ENCODE measurements at regions not wholly inside any gene's neighbourhood (a gene's known extent, or its start where the extent isn't known, plus 50 kb on each side); places are given as distances from the start of the nearest gene placed in this dataset.
"Not testable (repeated sequence)": the region's sequence is repeated elsewhere in the genome, so short reads cannot be mapped to it uniquely, and the experiment has no call there.

DNA sequence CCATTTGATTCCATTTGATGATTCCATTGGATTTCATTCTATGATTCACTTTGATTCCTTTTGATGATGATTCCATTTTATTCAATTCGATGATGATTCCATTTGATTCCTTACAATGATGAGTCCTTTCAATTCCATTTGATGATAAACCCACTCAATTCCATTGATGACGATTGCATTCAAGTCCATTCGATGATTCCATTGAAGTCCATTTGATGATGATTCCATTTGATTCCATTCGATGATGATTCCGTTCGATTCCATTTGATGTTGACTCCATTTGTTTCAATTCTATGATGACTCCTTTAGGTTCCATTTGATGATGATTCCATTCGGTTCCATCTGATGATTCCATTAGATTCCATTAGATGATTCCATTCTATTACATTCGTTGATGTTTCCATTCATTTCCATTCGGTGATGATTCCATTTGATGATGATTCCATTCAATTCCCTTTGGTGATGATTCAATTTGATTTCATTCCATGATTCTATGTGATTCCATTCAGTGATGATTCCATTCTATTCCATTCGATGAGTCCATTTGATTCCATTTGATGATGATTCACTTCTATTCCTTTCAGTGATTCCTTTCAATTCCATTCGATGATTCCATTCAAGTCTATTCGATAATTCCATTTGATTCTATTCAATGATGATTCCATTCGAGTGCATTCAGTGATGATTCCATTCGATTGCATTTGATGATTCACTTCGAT is 1106.0 kb downstream of the RPIA start:
- no peak for DNase-seq

DNA sequence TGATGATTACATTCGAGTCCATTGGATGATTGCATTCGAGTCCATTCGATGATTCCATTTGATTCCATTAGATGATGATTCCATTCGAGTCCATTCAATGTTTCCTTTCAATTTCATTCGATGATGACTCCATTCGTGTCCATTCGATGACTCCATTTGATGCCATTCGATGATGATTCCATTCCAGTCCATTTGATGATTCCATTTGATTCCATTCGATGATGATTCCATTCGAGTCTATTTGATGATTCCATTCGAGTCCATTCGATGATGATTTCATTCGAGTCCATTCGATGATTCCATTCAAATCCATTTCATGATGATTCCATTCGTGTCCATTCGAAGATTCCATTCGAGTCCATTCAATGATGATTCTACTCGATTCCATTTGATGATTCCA is 1109.7 kb downstream of the RPIA start:
- DNase-seq: not testable (repeated sequence)

DNA sequence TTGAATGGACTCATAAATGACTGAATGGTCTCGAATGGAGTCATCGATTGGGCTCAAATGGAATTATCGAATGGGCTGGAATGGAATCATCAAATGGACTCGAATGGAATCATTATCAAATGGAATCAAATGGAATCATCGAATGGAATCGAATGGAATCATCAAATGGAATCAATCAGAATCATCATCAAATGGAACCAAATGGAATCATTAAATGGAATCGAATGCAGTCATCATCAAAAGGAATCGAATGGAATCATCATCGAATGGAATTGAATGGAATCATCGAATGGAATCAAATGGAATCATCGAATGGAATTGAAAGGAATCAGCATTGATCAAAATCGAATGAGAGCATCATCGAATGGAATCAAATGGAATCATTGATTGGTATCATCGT is 1114.9 kb downstream of the RPIA start:
- DNase-seq: not testable (repeated sequence)

DNA sequence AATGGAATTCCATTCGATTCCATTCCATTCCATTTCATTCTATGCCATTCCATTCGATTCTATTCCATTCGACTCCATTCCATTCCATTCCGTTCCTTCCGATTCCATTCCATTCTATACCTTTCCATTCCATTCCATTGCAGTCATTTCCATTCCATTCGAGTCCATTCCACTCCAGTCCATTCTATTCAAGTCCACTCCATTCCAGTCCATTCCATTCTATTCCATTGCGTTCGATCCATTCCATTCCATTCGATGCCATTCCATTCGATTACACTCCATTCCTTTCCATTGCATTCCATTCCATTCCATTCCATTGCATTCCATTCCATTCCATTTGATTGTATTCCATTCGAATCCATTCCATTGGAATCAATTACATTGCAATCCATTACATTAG is 1119.8 kb downstream of the RPIA start:
- DNase-seq: no peak

DNA sequence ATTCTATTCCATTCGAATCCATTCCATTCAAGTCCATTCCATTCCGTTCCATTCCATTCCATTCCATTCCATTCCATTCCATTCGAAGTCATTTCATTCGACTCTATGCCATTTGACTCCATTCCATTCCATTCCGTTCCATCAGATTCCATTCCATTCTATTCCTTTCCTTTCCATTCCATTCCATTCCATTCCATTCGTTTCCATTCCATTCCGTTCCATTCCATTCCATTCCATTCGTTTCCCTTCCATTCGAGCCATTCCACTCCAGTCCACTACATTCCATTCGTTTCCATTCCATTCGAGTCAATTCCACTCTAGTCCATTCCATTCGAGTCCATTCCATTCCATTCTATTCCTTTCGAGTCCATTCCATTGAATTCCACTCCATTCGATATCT is 1120.4 kb downstream of the RPIA start:
- DNase-seq: not testable (repeated sequence)

DNA sequence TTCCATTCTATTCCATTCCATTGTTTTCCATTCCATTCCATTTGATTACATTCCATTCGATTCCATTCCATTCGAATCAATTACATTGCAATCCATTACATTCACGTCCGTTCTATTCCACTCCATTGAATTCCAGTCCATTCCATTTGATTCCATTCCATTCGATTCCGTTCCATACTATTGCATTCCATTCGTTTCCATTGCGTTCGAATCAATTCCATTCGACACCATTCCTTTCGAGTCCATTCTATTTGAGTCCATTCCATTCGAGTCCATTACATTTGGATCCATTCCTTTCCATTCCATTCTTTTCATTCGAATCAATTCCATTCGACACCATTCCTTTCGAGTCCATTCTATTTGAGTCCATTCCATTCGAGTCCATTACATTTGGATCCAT is 1122.9 kb downstream of the RPIA start:
- not testable (repeated sequence) for DNase-seq

DNA sequence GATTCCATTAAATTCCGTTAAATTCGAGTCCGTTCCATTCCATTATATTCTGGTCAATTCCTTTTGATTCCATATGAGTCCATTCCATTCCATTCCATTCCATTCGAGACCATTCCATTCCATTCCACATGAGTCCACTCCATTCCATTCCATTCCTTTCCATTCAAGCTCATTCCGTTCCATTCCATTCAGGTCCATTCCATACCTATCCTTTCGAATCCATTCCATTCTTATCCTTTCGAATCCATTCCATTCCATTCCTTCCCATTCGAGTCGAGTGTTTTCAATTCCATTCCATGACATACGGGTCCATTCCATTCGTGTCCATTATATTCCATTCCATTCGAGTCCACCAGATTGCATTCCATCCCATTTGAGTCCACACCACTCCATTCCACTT is 1127.4 kb downstream of the RPIA start:
- no peak for DNase-seq

DNA sequence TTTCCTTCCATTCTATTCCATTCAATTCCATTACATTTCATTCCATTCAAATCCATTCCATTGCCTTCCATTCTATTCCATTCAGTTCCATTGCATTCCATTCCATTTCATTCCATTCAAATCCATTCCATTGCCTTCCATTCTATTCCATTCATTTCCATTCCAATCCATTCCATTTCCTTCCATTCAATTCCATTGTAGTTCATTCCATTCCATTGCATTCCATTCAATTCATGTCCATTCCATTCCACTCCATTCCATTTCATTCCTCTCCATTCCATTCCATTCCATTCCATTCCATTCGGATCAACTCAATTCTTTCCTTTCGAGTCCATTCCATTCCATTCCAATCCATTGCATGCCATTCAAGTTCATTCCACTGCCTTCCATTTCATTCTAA is 1128.3 kb downstream of the RPIA start:
- no peak for DNase-seq

DNA sequence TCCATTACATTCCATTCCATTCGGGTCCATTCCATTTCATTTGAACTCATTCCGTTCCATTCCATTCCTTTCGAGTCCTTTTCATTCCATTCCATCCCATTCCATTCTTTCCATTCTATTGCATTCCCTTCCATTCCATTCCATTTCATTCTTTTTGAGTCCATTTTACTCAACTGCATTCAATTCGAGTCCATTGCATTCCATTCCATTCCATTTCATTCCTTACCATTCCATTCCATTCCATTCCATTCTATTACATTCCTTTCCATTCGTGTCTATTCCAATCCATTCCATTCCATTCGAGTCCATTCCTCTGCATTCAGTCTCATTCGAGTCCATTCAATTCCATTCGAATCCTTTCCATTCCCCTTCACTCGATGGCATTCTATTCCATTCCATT is 1128.8 kb downstream of the RPIA start:
- DNase-seq: no peak

DNA sequence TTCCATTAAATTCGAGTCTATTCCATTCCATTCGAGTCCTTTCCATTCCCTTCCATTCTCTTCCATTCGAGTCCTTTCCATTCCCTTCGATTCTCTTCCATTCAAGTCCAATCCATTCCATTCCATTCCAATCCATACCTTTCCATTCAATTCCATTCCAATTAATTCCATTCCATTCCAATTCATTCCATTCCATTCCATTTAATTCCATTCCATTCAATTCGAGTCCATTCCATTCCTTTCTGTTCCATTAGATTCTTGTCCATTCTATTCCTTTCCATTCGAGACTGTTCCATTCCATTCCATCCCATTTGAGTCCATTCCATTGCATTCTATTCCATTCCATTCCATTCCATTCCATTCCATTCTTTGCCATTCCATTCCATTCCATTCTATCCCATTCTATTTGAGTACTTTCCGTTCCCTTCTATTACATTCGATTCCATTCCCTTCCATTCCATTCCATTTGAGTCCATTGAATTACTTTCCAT is 1130.0 kb downstream of the RPIA start:
- no peak for DNase-seq

DNA sequence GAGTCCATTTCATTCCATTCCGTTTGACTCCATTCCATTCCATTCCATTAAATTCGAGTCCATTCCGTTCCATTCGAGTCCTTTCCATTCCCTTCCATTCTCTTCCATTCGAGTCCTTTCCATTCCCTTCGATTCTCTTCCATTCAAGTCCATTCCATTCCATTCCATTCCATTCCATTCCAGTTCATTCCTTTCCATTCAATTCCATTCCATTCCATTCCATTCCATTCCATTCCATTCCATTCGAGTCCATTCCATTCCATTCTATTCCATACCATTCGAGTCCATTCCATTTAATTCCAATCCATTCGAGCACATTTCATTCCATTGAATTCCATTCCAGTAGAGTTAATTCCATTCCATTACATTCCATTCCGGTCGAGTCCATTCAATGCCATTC is 1130.9 kb downstream of the RPIA start:
- DNase-seq: not testable (repeated sequence)

DNA sequence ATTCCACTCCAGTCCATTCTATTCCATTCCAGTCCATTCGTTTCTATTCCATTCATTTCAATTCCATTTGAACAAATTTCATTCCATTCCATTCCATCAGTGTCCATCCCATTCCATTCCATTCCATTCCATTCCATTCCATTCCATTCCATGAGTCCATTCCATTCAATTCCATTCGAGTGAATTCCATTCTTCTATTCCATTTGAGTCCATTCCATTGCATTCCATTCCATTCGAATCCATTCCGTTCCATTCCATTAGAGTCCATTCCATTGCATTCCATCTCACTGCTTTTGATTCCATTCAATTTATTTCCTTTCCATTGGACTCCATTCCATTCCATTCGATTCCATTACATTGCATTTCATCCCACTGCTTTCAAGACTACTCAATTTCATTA is 1132.1 kb downstream of the RPIA start:
- DNase-seq: no peak

DNA sequence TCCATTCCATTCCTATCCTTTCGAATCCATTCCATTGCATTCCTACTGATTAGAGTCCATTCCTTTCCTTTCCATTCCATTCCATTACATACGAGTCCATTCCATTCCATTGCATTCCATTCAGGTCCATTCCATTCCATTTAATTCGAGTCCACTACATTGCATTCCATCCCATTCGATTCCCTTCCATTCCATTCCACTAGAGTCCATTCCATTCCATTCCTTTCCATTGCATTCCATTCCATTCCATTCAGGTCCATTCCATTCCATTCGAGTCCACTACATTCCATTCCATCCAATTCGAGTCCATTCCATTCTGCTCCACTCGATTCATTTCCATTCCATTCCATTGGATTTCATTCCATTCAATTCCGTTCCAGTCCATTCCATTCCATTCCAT is 1133.6 kb downstream of the RPIA start:
- DNase-seq: no peak

DNA sequence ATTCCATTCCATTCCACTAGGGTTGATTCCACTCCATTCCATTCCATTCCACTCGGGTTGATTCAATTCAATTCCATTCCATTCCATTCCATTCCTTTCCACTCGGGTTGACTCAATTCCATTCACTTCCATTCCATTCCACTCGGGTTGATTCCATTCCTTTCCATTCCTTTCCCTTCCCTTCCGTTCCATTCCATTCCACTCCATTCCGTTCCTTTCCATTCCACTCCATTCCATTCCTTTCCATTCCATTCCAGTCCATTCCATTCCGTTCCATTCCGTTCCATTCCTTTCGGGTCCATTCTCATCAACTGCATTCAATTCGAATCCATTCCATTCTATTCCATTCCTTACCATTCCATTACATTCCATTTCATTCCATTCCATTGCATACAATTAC is 1135.3 kb downstream of the RPIA start:
- not testable (repeated sequence) for DNase-seq

DNA sequence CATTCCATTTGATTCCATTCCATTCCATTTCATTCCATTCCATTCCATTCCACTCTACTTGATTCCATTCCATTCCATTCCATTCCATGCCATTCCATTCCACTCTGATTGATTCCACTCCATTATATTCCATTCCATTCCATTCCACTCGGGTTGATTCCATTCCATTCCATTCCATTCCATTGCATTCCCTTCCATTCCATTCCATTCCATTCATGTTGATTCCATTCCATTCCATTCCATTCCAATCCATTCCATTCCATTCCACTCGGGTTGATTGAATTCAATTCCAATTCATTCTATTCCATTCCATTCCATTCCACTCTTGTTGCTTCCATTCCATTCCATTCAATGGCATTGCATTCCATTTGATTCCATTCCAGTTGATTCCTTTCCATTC is 1136.4 kb downstream of the RPIA start:
- not testable (repeated sequence) for DNase-seq

DNA sequence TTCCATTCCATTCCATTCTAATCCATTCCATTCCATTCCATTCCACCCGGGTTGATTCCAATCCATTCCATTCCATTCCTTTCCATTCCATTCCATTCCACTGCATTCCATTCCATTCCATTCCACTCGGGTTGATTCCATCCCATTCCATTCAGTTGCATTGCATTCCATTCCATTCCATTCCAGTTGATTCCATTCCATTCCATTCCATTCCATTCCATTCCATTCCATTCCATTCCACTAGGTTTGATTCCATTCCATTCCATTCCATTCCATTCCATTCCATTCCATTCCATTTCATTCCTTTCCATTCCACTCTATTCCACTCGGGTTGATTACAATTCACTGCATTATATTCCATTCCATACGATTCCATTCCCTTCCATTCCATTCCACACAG is 1136.9 kb downstream of the RPIA start:
- not testable (repeated sequence) for DNase-seq

DNA sequence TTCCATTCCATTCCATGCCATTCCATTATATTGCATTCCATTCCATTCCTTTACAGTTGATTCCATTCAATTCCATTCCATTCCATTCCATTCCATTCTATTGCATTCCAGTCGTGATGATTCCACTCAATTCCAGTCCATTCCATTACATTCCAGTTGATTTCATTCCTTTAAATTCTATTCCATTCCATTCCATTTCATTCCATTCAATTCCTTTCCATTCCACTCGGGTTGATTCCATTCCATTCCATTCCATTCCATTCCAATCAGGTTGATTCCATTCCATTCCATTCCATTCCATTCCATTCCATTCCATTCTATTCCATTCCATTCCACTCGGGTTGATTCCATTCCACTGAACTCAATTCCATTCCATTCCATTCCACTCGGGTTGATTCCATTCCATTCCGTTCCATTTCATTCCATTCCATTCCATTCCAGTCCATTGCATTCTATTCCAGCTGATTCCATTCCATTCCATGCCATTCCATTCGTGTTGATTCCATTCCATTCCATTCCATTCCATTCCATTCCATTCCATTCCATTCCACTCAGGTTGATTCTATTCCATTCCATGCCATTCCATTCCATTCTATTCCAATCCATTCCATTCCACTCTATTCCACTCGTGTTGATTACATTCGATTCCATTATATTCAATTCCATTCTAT is 1137.6 kb downstream of the RPIA start:
- DNase-seq: not testable (repeated sequence)

DNA sequence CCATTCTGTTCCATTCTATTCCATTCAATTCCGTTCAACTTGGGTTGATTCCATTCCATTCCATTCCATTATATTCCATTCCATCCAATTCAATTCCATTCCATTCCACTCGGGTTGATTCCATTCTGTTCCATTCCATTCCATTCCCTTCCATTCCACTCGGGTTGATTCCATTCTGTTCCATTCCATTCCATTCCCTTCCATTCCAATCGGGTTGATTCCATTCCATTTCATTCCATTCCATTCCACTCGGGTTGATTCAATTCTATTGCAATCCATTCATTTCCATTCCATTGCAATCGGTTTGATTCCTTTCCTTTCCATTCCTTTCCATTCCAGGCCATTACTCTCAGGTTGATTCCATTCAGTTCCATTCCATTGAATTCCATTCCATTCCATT is 1138.4 kb downstream of the RPIA start:
- DNase-seq: no peak

DNA sequence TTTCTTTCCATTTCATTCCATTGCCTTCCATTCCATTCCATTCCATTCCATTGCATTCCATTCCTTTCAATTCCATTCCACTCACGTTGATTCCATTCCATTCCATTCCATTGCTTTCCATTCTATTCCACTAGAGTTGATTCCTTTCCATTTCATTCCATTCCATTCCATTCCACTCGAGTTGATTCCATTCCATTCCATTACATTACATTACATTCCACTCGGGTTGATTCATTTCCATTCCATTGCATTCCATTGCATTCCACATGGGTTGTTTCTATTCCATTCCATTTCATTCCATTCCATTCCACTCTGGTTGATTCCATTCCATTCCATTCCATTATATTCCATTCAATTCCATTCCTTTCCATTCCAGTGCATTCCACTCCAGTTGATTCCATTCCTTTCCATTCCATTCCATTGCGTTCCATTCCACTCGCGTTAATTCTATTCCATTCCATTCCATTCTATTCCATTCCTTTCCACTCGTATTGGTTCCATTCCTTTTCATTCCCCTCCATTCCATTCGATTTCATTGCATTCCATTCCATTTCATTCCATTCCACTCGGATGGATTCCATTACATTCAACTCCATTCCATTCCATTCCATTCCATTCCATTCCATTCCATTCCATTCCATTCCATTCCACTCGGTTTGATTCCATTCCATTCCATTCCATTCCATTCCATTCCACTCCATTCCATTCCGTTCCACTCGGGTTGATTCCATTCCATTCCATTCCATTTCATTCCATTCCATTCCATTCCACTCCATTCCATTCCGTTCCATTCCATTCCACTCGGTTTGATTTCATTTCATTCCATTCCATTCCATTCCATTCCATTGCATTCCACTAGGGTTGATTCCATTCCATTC is 1139.1 kb downstream of the RPIA start:
- DNase-seq: not testable (repeated sequence)

DNA sequence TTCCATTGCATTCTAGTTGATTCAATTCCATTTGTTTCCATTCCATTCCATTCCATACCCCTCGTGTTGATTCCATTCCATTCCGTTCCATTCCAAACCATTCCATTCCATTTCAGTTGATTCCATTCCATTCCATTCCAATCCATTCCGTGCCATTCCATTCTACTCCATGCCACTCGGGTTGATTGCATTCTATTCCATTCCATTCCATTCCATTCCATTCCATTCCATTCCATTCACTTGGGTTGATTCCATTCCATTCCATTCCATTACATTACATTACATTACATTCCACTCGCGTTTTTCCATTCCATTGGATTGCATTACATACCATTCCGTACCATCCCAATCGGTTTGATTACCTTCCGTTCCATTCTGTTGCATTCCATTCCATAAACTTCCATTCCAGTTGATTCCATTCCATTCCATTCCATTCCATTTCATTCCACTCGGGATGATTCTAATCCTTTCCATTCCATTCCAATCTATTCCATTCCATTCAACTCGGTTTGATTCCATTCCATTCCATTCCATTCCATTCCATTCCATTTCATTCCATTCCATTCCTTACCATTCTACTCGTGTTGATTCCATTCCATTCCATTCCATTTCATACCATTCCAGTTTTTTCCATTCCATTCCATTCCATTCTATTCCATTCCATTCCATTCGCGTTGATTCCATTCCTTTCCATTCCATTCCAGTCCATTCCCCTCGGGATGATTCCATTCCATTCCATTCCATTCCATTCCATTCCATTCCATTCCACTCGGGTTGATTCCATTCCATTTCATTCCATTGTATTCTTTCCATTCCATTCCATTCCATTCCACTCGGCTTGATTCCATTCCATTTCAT is 1140.4 kb downstream of the RPIA start:
- DNase-seq: no peak

DNA sequence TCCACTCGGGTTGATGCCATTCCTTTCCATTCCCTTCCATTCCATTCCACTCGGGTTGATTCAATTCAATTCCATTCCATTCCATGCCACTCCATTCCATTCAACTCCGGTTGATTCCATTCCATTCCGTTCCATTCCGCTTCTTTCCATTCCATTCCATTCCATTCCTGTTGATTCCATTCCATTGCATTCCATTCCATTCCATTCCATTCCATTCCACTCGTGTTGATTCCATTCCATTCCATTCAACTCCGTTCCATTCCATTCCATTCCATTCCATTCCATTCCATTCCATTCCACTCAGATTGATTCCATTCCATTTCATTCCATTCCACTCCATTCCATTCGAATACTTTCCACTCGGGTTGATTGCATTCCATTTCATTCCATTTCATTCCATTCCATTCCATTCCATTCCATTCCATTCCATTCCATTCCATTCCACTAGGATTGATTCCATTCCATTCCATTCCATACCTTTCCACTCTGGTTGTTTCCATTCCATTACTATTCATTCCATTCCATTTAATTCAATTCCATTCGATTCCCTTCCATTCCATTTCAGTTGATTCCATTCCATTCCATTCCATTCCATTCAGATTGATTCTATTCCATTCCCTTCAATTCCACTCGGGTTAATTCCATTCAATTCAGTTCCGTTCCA is 1141.8 kb downstream of the RPIA start:
- DNase-seq: no peak

DNA sequence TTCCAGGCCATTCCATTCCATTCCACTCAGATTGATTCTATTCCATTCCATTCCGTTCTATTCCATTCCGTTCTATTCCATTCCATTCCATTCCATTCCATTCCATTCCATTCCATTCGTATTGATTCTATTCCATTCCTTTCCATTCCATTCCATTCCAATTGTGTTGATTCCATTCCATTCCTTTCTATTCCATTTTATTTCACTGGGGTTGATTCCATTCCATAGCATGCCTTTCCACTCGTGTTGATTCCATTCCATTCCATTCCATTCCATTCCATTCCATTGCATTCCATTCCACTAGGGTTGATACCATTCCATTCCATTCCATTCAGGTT is 1142.3 kb downstream of the RPIA start:
- DNase-seq: no peak

Measured in activated CD4-positive, CD25-positive, alpha-beta regulatory T cell treated with anti-CD3 and anti-CD28 coated beads, Interleukin-2, amount 50 U/mL, for 72 hours (primary cell).